ENCODE measurements at regions not wholly inside any gene's neighbourhood (a gene's known extent, or its start where the extent isn't known, plus 50 kb on each side); places are given as distances from the start of the nearest gene placed in this dataset.

DNA sequence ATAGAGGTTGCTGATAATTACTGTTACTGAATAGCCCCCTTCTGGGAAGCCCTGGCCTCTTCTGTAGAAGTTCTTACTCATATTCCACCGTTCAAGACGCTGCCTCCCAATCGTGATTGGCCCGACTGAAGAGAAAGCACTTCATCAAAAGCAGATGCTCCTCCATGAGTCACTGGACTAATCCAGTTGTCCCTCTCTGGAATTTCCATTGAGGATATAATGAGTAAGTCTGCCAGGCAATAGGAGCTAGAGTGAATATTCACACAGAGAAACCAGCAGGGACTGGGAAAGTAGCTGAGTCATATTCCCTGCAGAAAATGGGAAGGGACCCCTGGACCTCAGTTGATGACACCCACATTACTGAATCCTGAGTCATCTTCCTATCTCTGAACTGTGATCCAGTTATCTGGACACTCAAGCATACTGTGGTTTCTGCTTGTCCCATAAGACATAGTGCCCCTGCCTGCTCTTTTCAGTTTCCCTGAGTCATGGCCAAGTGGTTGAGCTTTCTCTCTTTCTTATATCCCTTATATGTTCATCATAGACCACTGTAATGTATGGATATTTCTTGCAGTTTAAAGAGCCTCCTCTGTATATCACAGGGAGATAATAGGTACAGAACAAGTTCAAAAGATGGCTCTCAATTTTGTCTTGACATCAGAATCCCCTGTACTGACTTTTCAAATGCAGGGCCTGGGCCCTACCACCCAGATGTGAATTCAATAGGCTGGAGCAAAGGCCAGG lies 151.2 kb upstream of the CDIN1 start:
- no peak for DNase-seq (ENCODE audit: low read depth)
- H3K4me3 ChIP-seq (ENCODE audit: low read depth, low read length), result no peak overlapping the region
- TF ChIP-seq CTCF (IDR thresholded peaks at IDR 0.05; ENCODE audit: low read depth, low read length, missing control alignments), result no peak

- no peak for TF ChIP-seq CTCF (IDR thresholded peaks at IDR 0.05; ENCODE audit: low read depth, low read length, missing control alignments)
- no peak for DNase-seq (ENCODE audit: low read depth)
- H3K4me3 ChIP-seq (ENCODE audit: low read depth, low read length), result no peak overlapping the region
These were observed 149.7 kb upstream of the CDIN1 start for GRCh38 chr15:36429707-36430106.

DNA sequence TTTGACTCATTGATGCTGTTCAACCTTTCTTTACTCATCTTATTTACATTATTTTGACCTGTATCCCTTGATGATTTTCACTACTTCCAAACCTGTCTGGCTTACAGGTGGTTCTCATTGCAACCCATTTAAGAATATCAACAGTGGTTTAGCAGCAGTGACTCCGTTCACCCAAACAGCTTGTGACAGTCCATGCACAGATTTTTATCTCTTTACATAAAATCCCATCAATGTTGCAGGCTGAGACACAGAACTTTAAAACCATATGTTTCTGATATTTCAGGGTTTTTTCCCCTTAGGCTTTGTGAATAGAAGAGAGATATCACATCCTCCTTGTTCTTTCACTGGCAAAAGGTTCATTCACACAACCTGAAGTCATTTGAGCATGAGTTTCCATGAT lies 149.1 kb upstream of the CDIN1 start:
- no peak overlapping the region for H3K4me3 ChIP-seq (ENCODE audit: low read depth, low read length)
- no peak for DNase-seq (ENCODE audit: low read depth)
- no peak for TF ChIP-seq CTCF (IDR thresholded peaks at IDR 0.05; ENCODE audit: low read depth, low read length, missing control alignments)

DNA sequence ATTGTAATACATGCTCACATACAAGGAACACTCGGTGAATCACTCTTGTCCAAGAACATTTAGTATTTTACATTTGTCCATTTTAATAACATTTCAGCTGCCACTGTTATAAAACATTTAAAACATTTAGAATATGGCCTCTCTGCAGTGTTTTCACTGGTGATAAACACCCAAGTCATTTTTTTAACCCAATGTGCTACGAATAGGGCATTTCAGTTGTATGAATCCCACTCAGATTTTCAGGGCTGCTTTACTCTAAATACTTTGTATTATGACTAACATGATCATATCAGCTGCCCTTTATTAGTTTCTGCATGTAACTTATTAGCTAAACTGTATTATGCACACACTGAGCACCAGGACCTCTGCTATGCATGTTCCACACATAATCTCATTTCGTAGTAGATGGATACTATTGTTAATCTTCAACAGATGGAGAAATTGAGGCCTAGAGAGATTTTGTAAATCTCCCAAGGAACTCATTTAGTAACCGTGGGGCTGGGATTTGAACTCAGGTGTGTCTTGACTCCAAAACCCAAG lies 148.6 kb upstream of the CDIN1 start:
- DNase-seq (ENCODE audit: low read depth), result no peak
- TF ChIP-seq CTCF (IDR thresholded peaks at IDR 0.05; ENCODE audit: low read depth, low read length, missing control alignments), result no peak
- no peak overlapping the region for H3K4me3 ChIP-seq (ENCODE audit: low read depth, low read length)

DNA sequence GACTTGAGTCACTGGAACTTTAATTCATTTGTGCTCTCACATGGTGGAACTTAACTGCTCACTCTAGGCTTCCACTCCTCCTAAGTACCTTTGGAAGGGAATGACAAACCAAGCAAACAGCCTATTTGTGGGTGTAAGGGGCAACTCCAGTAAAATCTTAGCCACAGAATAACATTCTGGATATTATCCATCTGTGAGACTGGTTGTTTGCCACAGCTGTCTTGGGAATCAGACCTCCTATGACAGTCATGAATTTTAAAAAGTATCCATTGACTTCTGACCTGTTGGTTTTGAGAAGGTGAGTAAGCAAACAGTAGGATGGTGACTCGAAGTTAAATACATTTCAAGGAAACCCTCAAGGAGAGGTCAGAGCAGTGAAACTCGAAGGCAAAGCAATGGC lies 147.3 kb upstream of the CDIN1 start:
- DNase-seq (ENCODE audit: low read depth), result no peak
- no peak for TF ChIP-seq CTCF (IDR thresholded peaks at IDR 0.05; ENCODE audit: low read depth, low read length, missing control alignments)

GRCh38 chr15:36434177-36434576 lies 145.2 kb upstream of the CDIN1 start:
- no peak for DNase-seq (ENCODE audit: low read depth)
- no peak overlapping the region for H3K4me3 ChIP-seq (ENCODE audit: low read depth, low read length)
- TF ChIP-seq CTCF (IDR thresholded peaks at IDR 0.05; ENCODE audit: low read depth, low read length, missing control alignments), result no peak

More for the DNA sequence above, 147.3 kb upstream of the CDIN1 start:
- no peak overlapping the region for H3K4me3 ChIP-seq (ENCODE audit: low read depth, low read length)

- no peak for DNase-seq (ENCODE audit: low read depth)
- TF ChIP-seq CTCF (IDR thresholded peaks at IDR 0.05; ENCODE audit: low read depth, low read length, missing control alignments), result no peak
- H3K4me3 ChIP-seq (ENCODE audit: low read depth, low read length), result no peak overlapping the region
These were observed 140.9 kb upstream of the CDIN1 start for GRCh38 chr15:36438499-36438898.
